Left cardiac atrium (tissue), 4 donors: ENCODE measurements at regions not wholly inside any gene's neighbourhood (a gene's known extent, or its start where the extent isn't known, plus 50 kb on each side); places are given as distances from the start of the nearest gene placed in this dataset.
"Not testable (repeated sequence)": the region's sequence is repeated elsewhere in the genome, so short reads cannot be mapped to it uniquely, and the experiment has no call there.

Experiments
- ATAC-seq, 2 donors: fragments of 200-7000 bp; cut with Tn5 transposase; one replicate each; pipeline ENCODE4 v1.9.1; 2020; ENCODE audit warnings: mild to moderate bottlenecking in 2 of 2, moderate library complexity in 2 of 2
- DNase-seq: peaks from one replicate; pipeline ENCODE4 v3.0.0-alpha.2; 2020
- intact Hi-C, 2 donors: fragments of 100-400 bp; cut with DNase I; formaldehyde crosslinking; loops; one replicate each; pipeline versions ENCODE4 v1.14.1 to v1.15.1; 2022 to 2023
- donor health status: DM: no; HTN: yes; CAD: no.
- donor health status: DM: no; HTN: yes; CAD: no; lungs with severe emphysema.
- donor health status: DM: yes; HTN: yes; CAD: no.
- donor health status: Dilated cardiomyopathy.

- intact Hi-C loops, result no loop called here
Observed at GRCh38 chr3:176087066-176087697, 1110.1 kb downstream of the TBL1XR1 start.

GRCh38 chr3:176079785-176080184 lies 1117.5 kb downstream of the TBL1XR1 start:
- no peak for DNase-seq
- intact Hi-C loops, result no loop called here
- no peak for ATAC-seq

More at GRCh38 chr3:176087066-176087697, 1110.1 kb downstream of the TBL1XR1 start:
- no peak for DNase-seq
- ATAC-seq, result no peak

- DNase-seq, result no peak
- intact Hi-C loops, result no loop called here
- no peak for ATAC-seq
Observed at GRCh38 chr3:176078906-176079305, 1118.4 kb downstream of the TBL1XR1 start.

GRCh38 chr3:176075491-176075890 lies 1121.8 kb downstream of the TBL1XR1 start:
- DNase-seq (no peak), ATAC-seq (no peak)
- intact Hi-C loops, result no loop called here

- intact Hi-C loops, result no loop called here
- no peak for DNase-seq
- ATAC-seq, result no peak
Observed at GRCh38 chr3:176075046-176075445, 1122.2 kb downstream of the TBL1XR1 start.

- intact Hi-C loops, result no loop called here
- no peak for ATAC-seq
- DNase-seq, result no peak
Observed at GRCh38 chr3:176074096-176074495, 1123.2 kb downstream of the TBL1XR1 start.

GRCh38 chr3:176071943-176072342 lies 1125.3 kb downstream of the TBL1XR1 start:
- DNase-seq (no peak), ATAC-seq (no peak)
- intact Hi-C loops, result no loop called here

- DNase-seq, result no peak
- intact Hi-C loops, result no loop called here
- no peak for ATAC-seq
Observed at GRCh38 chr3:176068750-176069149, 1128.5 kb downstream of the TBL1XR1 start.

GRCh38 chr3:176058856-176059255 lies 1138.4 kb downstream of the TBL1XR1 start:
- intact Hi-C loops, result no loop called here
- no peak for ATAC-seq

GRCh38 chr3:176055836-176056235 lies 1141.4 kb downstream of the TBL1XR1 start:
- intact Hi-C loops, result no loop called here
- ATAC-seq, result no peak
- DNase-seq, result no peak

More at GRCh38 chr3:176058856-176059255, 1138.4 kb downstream of the TBL1XR1 start:
- DNase-seq, result no peak

GRCh38 chr3:176051766-176052165 lies 1145.5 kb downstream of the TBL1XR1 start:
- ATAC-seq (no peak), DNase-seq (no peak)
- intact Hi-C loops, result no loop called here

GRCh38 chr3:176046703-176047102 lies 1150.6 kb downstream of the TBL1XR1 start:
- DNase-seq (no peak), ATAC-seq (peak; percentile 23 to 27)
- intact Hi-C loops, result no loop called here

GRCh38 chr3:176041812-176042211 lies 1155.5 kb downstream of the TBL1XR1 start:
- ATAC-seq (no peak), DNase-seq (no peak)
- intact Hi-C loops, result no loop called here

- ATAC-seq (no peak), DNase-seq (no peak)
- intact Hi-C loops, result no loop called here
Observed at GRCh38 chr3:176041185-176041584, 1156.1 kb downstream of the TBL1XR1 start.

GRCh38 chr3:176037636-176038035 lies 1159.6 kb downstream of the TBL1XR1 start:
- intact Hi-C loops, result no loop called here
- DNase-seq (no peak), ATAC-seq (no peak)

- intact Hi-C loops, result no loop called here
- no peak for ATAC-seq
Observed at GRCh38 chr3:176032043-176032442, 1165.2 kb downstream of the TBL1XR1 start.

GRCh38 chr3:176016203-176016602 lies 1157.1 kb downstream of the NAALADL2 start:
- intact Hi-C loops, ATAC-seq, DNase-seq: not testable (repeated sequence)

More at GRCh38 chr3:176032043-176032442, 1165.2 kb downstream of the TBL1XR1 start:
- DNase-seq, result no peak

GRCh38 chr3:176015228-176015627 lies 1156.1 kb downstream of the NAALADL2 start:
- ATAC-seq, DNase-seq, intact Hi-C loops: not testable (repeated sequence)

- no peak for DNase-seq
- ATAC-seq, result no peak
- intact Hi-C loops, result no loop called here
Observed at GRCh38 chr3:176009256-176009655, 1150.1 kb downstream of the NAALADL2 start.

- ATAC-seq (no peak), DNase-seq (no peak)
- intact Hi-C loops, result no loop called here
Observed at GRCh38 chr3:176005564-176005963, 1146.4 kb downstream of the NAALADL2 start.

GRCh38 chr3:175989161-175989560 lies 1130.0 kb downstream of the NAALADL2 start:
- DNase-seq (no peak), ATAC-seq (no peak)
- intact Hi-C loops, result no loop called here
